H9 (cell line): ENCODE measurements at regions not wholly inside any gene's neighbourhood (a gene's known extent, or its start where the extent isn't known, plus 50 kb on each side); places are given as distances from the start of the nearest gene placed in this dataset.

ENCODE experiments used
- DNase-seq: peaks from one replicate; pipeline ENCODE4 v3.0.0-alpha.2; 2017
- H2AFZ ChIP-seq: one replicate; pipeline ENCODE4 v1.6.1; 2013; ENCODE audit warnings: mild to moderate bottlenecking, low read length, control low read depth, moderate library complexity
- H2AK5ac ChIP-seq: 2 replicates; pipeline ENCODE4 v1.6.1; 2013; ENCODE audit warnings: low read length, control low read depth, mixed read lengths; ENCODE audit not compliant: insufficient read length
- H2BK120ac ChIP-seq: one replicate; pipeline ENCODE4 v1.6.1; 2013; ENCODE audit warnings: low read depth, mild to moderate bottlenecking, low read length, control low read depth, inconsistent platforms; ENCODE audit not compliant: poor library complexity, severe bottlenecking
- H2BK12ac ChIP-seq: 2 replicates; pipeline ENCODE4 v1.6.1; 2013; ENCODE audit warnings: low read length, control low read depth, mixed read lengths, low read depth; ENCODE audit not compliant: insufficient read length
- H2BK15ac ChIP-seq: 2 replicates; pipeline ENCODE4 v1.6.1; 2013; ENCODE audit warnings: low read depth, low read length, control low read depth
- H2BK20ac ChIP-seq: one replicate; pipeline ENCODE4 v1.6.1; 2013; ENCODE audit warnings: low read depth, mild to moderate bottlenecking, low read length, control low read depth, inconsistent platforms; ENCODE audit not compliant: poor library complexity, severe bottlenecking
- H2BK5ac ChIP-seq: 2 replicates; pipeline ENCODE4 v1.6.1; 2013; ENCODE audit warnings: low read length, control low read depth, mixed read lengths; ENCODE audit not compliant: insufficient read length
- H3K14ac ChIP-seq: 2 replicates; pipeline ENCODE4 v1.6.1; 2013; ENCODE audit warnings: low read length, control low read depth; ENCODE audit not compliant: insufficient read depth
- H3K18ac ChIP-seq: 2 replicates; pipeline ENCODE4 v1.6.1; 2013; ENCODE audit warnings: low read depth, mild to moderate bottlenecking, mixed read lengths, low read length, control low read depth; ENCODE audit not compliant: insufficient read length
- H3K23ac ChIP-seq: 2 replicates; pipeline ENCODE4 v1.6.1; 2013; ENCODE audit warnings: low read length, control low read depth, mixed read lengths, low read depth; ENCODE audit not compliant: insufficient read length
- H3K23me2 ChIP-seq: 2 replicates; pipeline ENCODE4 v1.6.1; 2013; ENCODE audit warnings: low read depth, mild to moderate bottlenecking, mixed read lengths, low read length, control low read depth; ENCODE audit not compliant: insufficient read length, poor library complexity, severe bottlenecking
- H3K27ac ChIP-seq: 2 replicates; pipeline ENCODE4 v1.5.1; 2013; ENCODE audit warnings: low read length, control low read depth, mixed read lengths, low read depth; ENCODE audit not compliant: insufficient read length
- H3K27me3 ChIP-seq: 2 replicates; pipeline ENCODE4 v1.6.1; 2013; ENCODE audit warnings: low read length, control low read depth, inconsistent platforms; ENCODE audit not compliant: insufficient read depth
- H3K4ac ChIP-seq: 2 replicates; pipeline ENCODE4 v1.6.1; 2013; ENCODE audit warnings: low read depth, mild to moderate bottlenecking, control low read depth, inconsistent platforms, low read length, moderate library complexity
- H3K4me1 ChIP-seq: 2 replicates; pipeline ENCODE4 v1.6.1; 2013; ENCODE audit warnings: low read length, control low read depth, inconsistent platforms; ENCODE audit not compliant: insufficient read depth
- H3K4me2 ChIP-seq: 2 replicates; pipeline ENCODE4 v1.6.1; 2013; ENCODE audit warnings: low read length, control low read depth, mixed read lengths; ENCODE audit not compliant: insufficient read length, insufficient read depth
- H3K56ac ChIP-seq: 2 replicates; pipeline ENCODE4 v1.6.1; 2013; ENCODE audit warnings: low read depth, mild to moderate bottlenecking, mixed read lengths, low read length, control low read depth; ENCODE audit not compliant: insufficient read length
- H3K79me1 ChIP-seq: 2 replicates; pipeline ENCODE4 v1.6.1; 2013; ENCODE audit warnings: low read depth, mild to moderate bottlenecking, moderate library complexity, low read length, control low read depth, inconsistent platforms; ENCODE audit not compliant: insufficient read depth, poor library complexity, severe bottlenecking
- H3K79me2 ChIP-seq: 2 replicates; pipeline ENCODE4 v1.6.1; 2013; ENCODE audit warnings: low read length, control low read depth, inconsistent platforms; ENCODE audit not compliant: insufficient read depth
- H3K9ac ChIP-seq: 2 replicates; pipeline ENCODE4 v1.6.1; 2013; ENCODE audit warnings: low read length, control low read depth, mixed read lengths; ENCODE audit not compliant: insufficient read length; ENCODE audit errors: extremely low read depth
- H3K9me3 ChIP-seq: one replicate; pipeline ENCODE4 v1.6.1; 2013; ENCODE audit warnings: low read depth, low read length, inconsistent platforms; ENCODE audit not compliant: control insufficient read depth
- H3T11ph ChIP-seq: one replicate; pipeline ENCODE4 v1.6.1; 2013; ENCODE audit warnings: mild to moderate bottlenecking, low read length, control low read depth, inconsistent platforms
- H4K20me1 ChIP-seq: one replicate; pipeline ENCODE4 v1.6.1; 2013; ENCODE audit not compliant: control insufficient read depth, insufficient read length, insufficient read depth
- H4K5ac ChIP-seq: 2 replicates; pipeline ENCODE4 v1.6.1; 2013; ENCODE audit warnings: low read depth, mild to moderate bottlenecking, mixed read lengths, low read length, control low read depth; ENCODE audit not compliant: insufficient read length
- H4K8ac ChIP-seq: replicated peaks from 2 replicates; pipeline ENCODE4 v1.6.1; 2013; ENCODE audit warnings: low read length, control low read depth, mixed read lengths, low read depth; ENCODE audit not compliant: insufficient read length
- H4K91ac ChIP-seq: 2 replicates; pipeline ENCODE4 v1.6.1; 2013; ENCODE audit warnings: low read depth, mild to moderate bottlenecking, moderate library complexity, mixed read lengths, low read length, control low read depth; ENCODE audit not compliant: insufficient read length
- H3K27ac Mint-ChIP-seq, 3 experiments: 2 replicates in 2 of 3; 3 replicates in 1 of 3; pipeline ENCODE4 v1.8.0; 2020 to 2021; ENCODE audit warnings: mixed read lengths in 3 of 3, mild to moderate bottlenecking in 1 of 3, moderate library complexity in 1 of 3
- H3K27me3 Mint-ChIP-seq: 2 replicates; pipeline ENCODE4 v1.8.0; 2021; ENCODE audit warnings: low read depth, mild to moderate bottlenecking, moderate library complexity, mixed read lengths
- H3K36me3 Mint-ChIP-seq, 3 experiments: 2 replicates in 2 of 3; 3 replicates in 1 of 3; pipeline ENCODE4 v1.8.0; 2020 to 2021; ENCODE audit warnings: low read depth in 3 of 3, mixed read lengths in 3 of 3; ENCODE audit not compliant: insufficient read depth in 1 of 3
- H3K4me1 Mint-ChIP-seq, 2 experiments: 2 replicates each; pipeline ENCODE4 v1.8.0; 2020; ENCODE audit warnings: mixed read lengths in 2 of 2
- H3K4me3 Mint-ChIP-seq, 2 experiments: 2 replicates in 1 of 2; 3 replicates in 1 of 2; pipeline ENCODE4 v1.8.0; 2020 to 2021; ENCODE audit warnings: mild to moderate bottlenecking in 2 of 2, mixed read lengths in 2 of 2, moderate library complexity in 1 of 2
- H3K9me3 Mint-ChIP-seq, 2 experiments: 2 replicates in 1 of 2; 3 replicates in 1 of 2; pipeline ENCODE4 v1.8.0; 2020; ENCODE audit warnings: mild to moderate bottlenecking in 2 of 2, mixed read lengths in 2 of 2, moderate library complexity in 1 of 2
- WGBS: extraction: QIAGEN DNeasy Blood & Tissue Kit; methylation state at CpG from one replicate; pipeline ENCODE4 v1.1.7; 2013; ENCODE audit warnings: missing lambda C conversion rate, low lambda C conversion rate, mixed read lengths; ENCODE audit not compliant: insufficient read length; ENCODE audit errors: extremely low coverage; 5-methylcytosine and 5-hydroxymethylcytosine counted together
- TF ChIP-seq, protein P1 (sequence below): fragments of 200-600 bp; sonication (generic); conservative IDR thresholded peaks from 3 replicates; pipeline ENCODE4 v1.8.0; 2021; ENCODE audit warnings: antibody characterized with exemption, mild to moderate bottlenecking

DNA sequence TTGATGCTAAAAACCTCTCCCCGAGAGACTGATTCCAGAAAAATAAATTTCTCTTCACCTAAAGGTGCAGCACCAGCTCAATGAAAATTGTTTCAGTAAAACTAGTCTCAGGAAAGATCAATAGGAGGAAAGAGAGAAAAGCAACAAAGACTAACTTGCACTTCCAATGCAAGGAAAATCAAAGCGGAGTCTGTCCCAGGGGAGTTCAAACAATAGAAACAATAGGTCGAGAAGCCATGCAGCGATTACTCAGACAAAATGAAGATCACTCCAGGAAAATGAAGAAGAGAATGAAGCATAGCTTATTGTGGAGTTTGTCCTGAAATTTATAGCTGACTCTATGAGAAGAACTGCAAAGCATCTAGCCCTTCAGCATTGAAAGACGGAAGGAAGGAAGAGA, 105.1 kb upstream of the FRMD4B start:
- H2AK5ac ChIP-seq, result no peak overlapping the region
- Mint-ChIP-seq H3K36me3 (no peaks in the 10 kb centered on the region; a peak in 1 of 7 replicates), H3K27me3 (peaks cover 4% of the 10 kb centered on the region; the same call in 1 of the 2 replicates), H3K4me3 (no peak overlapping the region), H3K27ac (no peak overlapping the region), H3K9me3 (no peaks in the 10 kb centered on the region), H3K4me1 (peaks cover 19 to 22% of the 10 kb centered on the region in 2 experiments)
- no peak overlapping the region for H2AFZ ChIP-seq
- no peaks in the 10 kb centered on the region for H3K9me3 ChIP-seq
- no peak for DNase-seq
- H3K4ac ChIP-seq, result no peak overlapping the region
- no peak overlapping the region for H4K8ac ChIP-seq
- no peak overlapping the region for H2BK12ac ChIP-seq
- H4K91ac ChIP-seq, result no peak overlapping the region
- no peak overlapping the region for H3K14ac ChIP-seq
- no peak overlapping the region for H3K23ac ChIP-seq
- H2BK120ac ChIP-seq, result no peak overlapping the region
- H3K27me3 ChIP-seq, result no peaks in the 10 kb centered on the region
- no peak overlapping the region for H3T11ph ChIP-seq
- H3K79me2 ChIP-seq, result no peaks in the 10 kb centered on the region
- no peak overlapping the region for H3K56ac ChIP-seq
- no peak overlapping the region for H4K5ac ChIP-seq
- WGBS, result no CpG with 5 or more reads among the region's 5 CpGs
- H4K20me1 ChIP-seq, result no peaks in the 10 kb centered on the region
- no peak overlapping the region for H3K4me2 ChIP-seq
- H3K27ac ChIP-seq, result no peak overlapping the region
- H3K9ac ChIP-seq, result no peak overlapping the region
- H3K4me1 ChIP-seq, result peaks cover 3% of the 10 kb centered on the region; the same call in 1 of the 2 replicates
- no peak overlapping the region for H2BK20ac ChIP-seq
- H3K18ac ChIP-seq, result no peak overlapping the region
- H3K79me1 ChIP-seq, result no peaks in the 10 kb centered on the region
- no peak overlapping the region for H2BK5ac ChIP-seq
- no peaks in the 10 kb centered on the region for H3K23me2 ChIP-seq
- TF ChIP-seq, protein P1, sequence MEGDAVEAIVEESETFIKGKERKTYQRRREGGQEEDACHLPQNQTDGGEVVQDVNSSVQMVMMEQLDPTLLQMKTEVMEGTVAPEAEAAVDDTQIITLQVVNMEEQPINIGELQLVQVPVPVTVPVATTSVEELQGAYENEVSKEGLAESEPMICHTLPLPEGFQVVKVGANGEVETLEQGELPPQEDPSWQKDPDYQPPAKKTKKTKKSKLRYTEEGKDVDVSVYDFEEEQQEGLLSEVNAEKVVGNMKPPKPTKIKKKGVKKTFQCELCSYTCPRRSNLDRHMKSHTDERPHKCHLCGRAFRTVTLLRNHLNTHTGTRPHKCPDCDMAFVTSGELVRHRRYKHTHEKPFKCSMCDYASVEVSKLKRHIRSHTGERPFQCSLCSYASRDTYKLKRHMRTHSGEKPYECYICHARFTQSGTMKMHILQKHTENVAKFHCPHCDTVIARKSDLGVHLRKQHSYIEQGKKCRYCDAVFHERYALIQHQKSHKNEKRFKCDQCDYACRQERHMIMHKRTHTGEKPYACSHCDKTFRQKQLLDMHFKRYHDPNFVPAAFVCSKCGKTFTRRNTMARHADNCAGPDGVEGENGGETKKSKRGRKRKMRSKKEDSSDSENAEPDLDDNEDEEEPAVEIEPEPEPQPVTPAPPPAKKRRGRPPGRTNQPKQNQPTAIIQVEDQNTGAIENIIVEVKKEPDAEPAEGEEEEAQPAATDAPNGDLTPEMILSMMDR, result no peak
- H2BK15ac ChIP-seq, result no peak overlapping the region
